Tibial nerve (tissue), 4 donors: ENCODE measurements at regions not wholly inside any gene's neighbourhood (a gene's known extent, or its start where the extent isn't known, plus 50 kb on each side); places are given as distances from the start of the nearest gene placed in this dataset.

Experiments used
- DNase-seq, 2 donors: peaks; one replicate each; pipeline ENCODE4 v3.0.0-alpha.2; 2019; ENCODE audit warnings: low spot score in 2 of 2
- H3K27ac ChIP-seq, 4 donors: fragments of 200-600 bp; sonication (generic) in 3 of 4; one replicate each; pipeline ENCODE4 v1.5.1; 2017 to 2019; ENCODE audit warnings: mild to moderate bottlenecking in 1 of 4
- H3K27me3 ChIP-seq, 2 donors: fragments of 200-600 bp; sonication (generic) in 1 of 2; one replicate each; pipeline versions ENCODE4 v1.5.1 to v1.6.0; 2017 to 2019
- H3K36me3 ChIP-seq, 3 donors: fragments of 200-600 bp; sonication (generic); one replicate each; pipeline ENCODE4 v1.5.1; 2018 to 2019
- H3K4me1 ChIP-seq, 4 donors: fragments of 200-600 bp; sonication (generic) in 3 of 4; one replicate each; pipeline ENCODE4 v1.5.1; 2017 to 2019
- H3K4me3 ChIP-seq, 4 donors: fragments of 200-600 bp; sonication (generic) in 3 of 4; one replicate each; pipeline ENCODE4 v1.5.1; 2017 to 2019; ENCODE audit warnings: mild to moderate bottlenecking in 1 of 4, moderate library complexity in 1 of 4
- H3K9me3 ChIP-seq, 4 donors: fragments of 200-600 bp; sonication (generic) in 3 of 4; one replicate each; pipeline ENCODE4 v1.5.1; 2017 to 2019
- EP300 ChIP-seq, 2 donors: sonication (generic); formaldehyde crosslinking; IDR thresholded peaks; one replicate each; pipeline ENCODE4 v1.6.1; 2017; ENCODE audit warnings: antibody characterized with exemption in 2 of 2, mild to moderate bottlenecking in 1 of 2
- POLR2A ChIP-seq, 2 donors: fragments of 450-650 bp; IDR thresholded peaks; one replicate each; pipeline ENCODE4 v1.6.1; 2017; ENCODE audit warnings: antibody characterized with exemption in 2 of 2, mild to moderate bottlenecking in 2 of 2, moderate library complexity in 2 of 2
- WGBS, 2 donors: methylation state at CpG; one replicate each; pipeline ENCODE4 v1.1.5; 2018; 5-methylcytosine and 5-hydroxymethylcytosine counted together
- TF ChIP-seq, protein P1 (sequence below), 5 experiments: fragments of 200-600 bp in 3 of 5; fragments of 450-650 bp in 2 of 5; sonication (generic) in 3 of 5; IDR thresholded peaks; one replicate each; pipeline ENCODE4 v1.5.1; 2016 to 2019; ENCODE audit warnings: antibody characterized with exemption in 5 of 5, mild to moderate bottlenecking in 3 of 5, moderate library complexity in 2 of 5

DNA sequence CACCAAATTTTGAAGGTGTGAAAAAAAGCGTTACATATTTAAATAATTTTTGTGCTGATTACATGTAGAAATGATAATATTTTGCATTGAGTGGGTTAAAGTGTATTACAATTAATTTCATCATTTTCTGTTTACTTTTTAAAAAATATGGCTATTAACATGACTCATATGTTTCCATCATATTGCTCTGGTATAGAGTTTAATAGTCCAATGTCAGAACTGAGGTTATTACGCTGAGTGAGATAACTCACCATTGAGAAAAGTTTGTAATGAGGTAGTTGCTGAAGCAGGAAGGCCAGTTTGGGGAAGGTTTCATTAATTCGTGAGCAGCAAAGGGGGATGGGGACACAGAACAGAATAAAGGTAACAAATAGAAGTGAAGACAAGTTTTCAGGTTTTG lies 865.7 kb upstream of the MGAT4C start:
- 73% methylated on average over 3 of the region's 3 CpGs for WGBS, 2 donors
- TF ChIP-seq EP300 (IDR thresholded peaks at IDR 0.05) (no peak), POLR2A (IDR thresholded peaks at IDR 0.05) (no peak)
- TF ChIP-seq, protein P1, sequence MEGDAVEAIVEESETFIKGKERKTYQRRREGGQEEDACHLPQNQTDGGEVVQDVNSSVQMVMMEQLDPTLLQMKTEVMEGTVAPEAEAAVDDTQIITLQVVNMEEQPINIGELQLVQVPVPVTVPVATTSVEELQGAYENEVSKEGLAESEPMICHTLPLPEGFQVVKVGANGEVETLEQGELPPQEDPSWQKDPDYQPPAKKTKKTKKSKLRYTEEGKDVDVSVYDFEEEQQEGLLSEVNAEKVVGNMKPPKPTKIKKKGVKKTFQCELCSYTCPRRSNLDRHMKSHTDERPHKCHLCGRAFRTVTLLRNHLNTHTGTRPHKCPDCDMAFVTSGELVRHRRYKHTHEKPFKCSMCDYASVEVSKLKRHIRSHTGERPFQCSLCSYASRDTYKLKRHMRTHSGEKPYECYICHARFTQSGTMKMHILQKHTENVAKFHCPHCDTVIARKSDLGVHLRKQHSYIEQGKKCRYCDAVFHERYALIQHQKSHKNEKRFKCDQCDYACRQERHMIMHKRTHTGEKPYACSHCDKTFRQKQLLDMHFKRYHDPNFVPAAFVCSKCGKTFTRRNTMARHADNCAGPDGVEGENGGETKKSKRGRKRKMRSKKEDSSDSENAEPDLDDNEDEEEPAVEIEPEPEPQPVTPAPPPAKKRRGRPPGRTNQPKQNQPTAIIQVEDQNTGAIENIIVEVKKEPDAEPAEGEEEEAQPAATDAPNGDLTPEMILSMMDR (IDR thresholded peaks at IDR 0.05): no peak
- Histone ChIP-seq H3K27ac (no peak overlapping the region), H3K27me3 (no peaks in the 10 kb centered on the region), H3K4me3 (no peak overlapping the region), H3K4me1 (no peaks in the 10 kb centered on the region), H3K36me3 (no peaks in the 10 kb centered on the region), H3K9me3 (peaks cover 0 to 4% (median 0%) of the 10 kb centered on the region in 4 donors)
- no peak for DNase-seq

DNA sequence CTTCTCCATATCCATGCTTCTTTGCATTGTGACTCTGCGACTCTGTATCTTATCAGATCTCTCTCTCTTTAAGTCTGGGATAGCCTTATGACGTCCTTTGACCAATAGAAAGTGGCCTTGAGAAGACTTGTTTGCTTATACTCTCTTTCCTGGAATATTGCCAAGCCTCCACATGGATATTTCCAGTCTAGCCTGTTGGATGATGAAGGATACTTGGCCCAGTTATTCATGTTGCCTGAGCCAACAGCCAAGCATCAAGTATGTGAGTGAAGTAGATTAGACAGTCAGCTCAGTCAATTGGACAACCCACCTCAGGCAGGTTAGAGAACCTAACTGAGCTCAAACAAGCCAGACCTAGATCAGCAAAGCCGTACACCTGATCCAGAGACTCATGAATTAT lies 864.2 kb upstream of the MGAT4C start:
- Histone ChIP-seq H3K36me3 (no peaks in the 10 kb centered on the region), H3K4me1 (no peaks in the 10 kb centered on the region), H3K27ac (no peak overlapping the region), H3K27me3 (no peaks in the 10 kb centered on the region), H3K9me3 (peaks cover 0 to 4% (median 0%) of the 10 kb centered on the region in 4 donors), H3K4me3 (no peak overlapping the region)
- 85 to 88% methylated on average over 3 of the region's 3 CpGs for WGBS, 2 donors
- no peak for DNase-seq
- no peak for TF ChIP-seq POLR2A (IDR thresholded peaks at IDR 0.05)
- TF ChIP-seq EP300 (IDR thresholded peaks at IDR 0.05): no peak
- TF ChIP-seq, protein P1 (IDR thresholded peaks at IDR 0.05): no peak

DNA sequence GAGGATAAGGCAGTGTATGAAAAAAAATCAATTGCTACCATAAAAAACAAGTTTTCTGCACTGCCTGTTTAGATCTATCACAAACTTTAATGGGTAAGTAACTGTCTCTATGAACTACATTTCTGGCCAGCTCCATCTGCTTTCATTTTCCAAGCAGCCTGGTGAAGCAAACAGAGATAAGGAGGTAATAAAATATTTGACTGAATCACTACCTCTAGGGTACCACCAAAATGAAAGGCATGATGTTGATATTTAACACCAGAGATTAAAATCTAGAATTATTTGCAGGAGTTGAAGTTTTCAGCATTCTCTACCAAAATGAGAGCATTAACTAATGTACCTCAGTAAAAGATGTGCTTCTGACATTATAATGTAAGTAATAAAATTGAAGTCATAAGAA lies 863.5 kb upstream of the MGAT4C start:
- TF ChIP-seq, protein P1 (IDR thresholded peaks at IDR 0.05): no peak
- no peak for TF ChIP-seq POLR2A (IDR thresholded peaks at IDR 0.05)
- no peak for TF ChIP-seq EP300 (IDR thresholded peaks at IDR 0.05)
- Histone ChIP-seq H3K9me3 (peaks cover 0 to 4% (median 0%) of the 10 kb centered on the region in 4 donors), H3K36me3 (no peaks in the 10 kb centered on the region), H3K4me1 (no peaks in the 10 kb centered on the region), H3K4me3 (no peak overlapping the region), H3K27ac (no peak overlapping the region), H3K27me3 (no peaks in the 10 kb centered on the region)
- DNase-seq: no peak

DNA sequence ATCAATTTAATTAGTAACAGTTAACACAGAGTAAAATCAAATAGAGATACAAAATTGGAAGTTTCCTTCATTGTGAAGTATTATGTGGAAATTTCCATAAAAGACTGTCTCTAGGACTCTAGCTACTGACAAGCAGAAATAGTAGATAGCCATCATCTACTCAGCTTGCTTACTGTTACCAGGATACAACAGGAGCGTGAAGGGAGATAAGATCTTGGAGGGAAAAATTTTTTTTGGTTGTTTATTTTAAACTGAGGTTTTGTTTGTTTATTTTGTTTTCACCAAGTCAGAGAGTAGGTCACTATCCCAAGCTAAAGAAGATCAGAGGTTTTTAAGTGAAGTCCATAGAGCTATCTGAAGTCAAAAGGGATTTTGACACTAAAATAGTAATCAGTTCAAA lies 861.3 kb upstream of the MGAT4C start:
- Histone ChIP-seq H3K9me3 (no peaks in the 10 kb centered on the region), H3K36me3 (no peaks in the 10 kb centered on the region), H3K27me3 (no peaks in the 10 kb centered on the region), H3K27ac (no peak overlapping the region), H3K4me1 (no peaks in the 10 kb centered on the region), H3K4me3 (no peak overlapping the region)
- 60 to 74% methylated on average over 1 of the region's 1 CpG for WGBS, 2 donors
- no peak for DNase-seq
- TF ChIP-seq EP300 (IDR thresholded peaks at IDR 0.05) (no peak), POLR2A (IDR thresholded peaks at IDR 0.05) (no peak)
- TF ChIP-seq, protein P1 (IDR thresholded peaks at IDR 0.05): no peak

DNA sequence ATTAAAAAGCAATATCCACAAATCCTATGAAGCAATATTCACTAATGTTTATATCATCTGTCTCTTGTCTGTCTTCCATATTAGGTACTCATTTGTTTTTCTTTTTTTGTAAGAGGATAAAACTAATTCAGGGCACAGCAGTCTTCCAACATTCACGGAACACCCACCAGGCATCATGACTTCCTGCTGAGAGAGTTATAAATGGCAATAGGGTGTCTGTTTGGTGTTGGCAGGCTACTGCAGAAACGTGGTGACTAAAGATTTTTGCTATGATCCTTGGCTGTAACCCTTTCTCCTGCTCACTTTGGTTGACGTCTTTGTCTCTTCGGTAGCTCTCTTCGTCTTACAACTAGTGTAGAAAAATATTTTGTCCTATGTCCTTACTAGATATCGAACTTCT lies 860.6 kb upstream of the MGAT4C start:
- TF ChIP-seq, protein P1 (IDR thresholded peaks at IDR 0.05): no peak
- no peak for TF ChIP-seq POLR2A (IDR thresholded peaks at IDR 0.05)
- Histone ChIP-seq H3K4me1 (peaks cover 0 to 2% (median 0%) of the 10 kb centered on the region in 4 donors), H3K27ac (no peak overlapping the region), H3K4me3 (no peak overlapping the region), H3K27me3 (no peaks in the 10 kb centered on the region), H3K36me3 (no peaks in the 10 kb centered on the region), H3K9me3 (no peaks in the 10 kb centered on the region)
- WGBS, 2 donors: 60 to 70% methylated on average over 6 of the region's 6 CpGs
- no peak for DNase-seq
